ENCODE measurements at regions not wholly inside any gene's neighbourhood (a gene's known extent, or its start where the extent isn't known, plus 50 kb on each side); places are given as distances from the start of the nearest gene placed in this dataset.

- no peak overlapping the region for H3K4me3 ChIP-seq (ENCODE audit: low read length)
- DNase-seq (ENCODE audit: low read depth) = no peak
- no peak for TF ChIP-seq CTCF (IDR thresholded peaks at IDR 0.05; ENCODE audit: insufficient read depth, low read depth, low read length, missing control alignments)
Observed at GRCh38 chr6:140079328-140079727, 704.9 kb upstream of the CITED2 start.

GRCh38 chr6:140078561-140079125 is 704.2 kb upstream of the CITED2 start:
- no peak overlapping the region for H3K4me3 ChIP-seq (ENCODE audit: low read length)
- no peak for DNase-seq (ENCODE audit: low read depth)

GRCh38 chr6:140077827-140078560 is 703.5 kb upstream of the CITED2 start:
- TF ChIP-seq CTCF (IDR thresholded peaks at IDR 0.05; ENCODE audit: insufficient read depth, low read depth, low read length, missing control alignments) = no peak
- H3K4me3 ChIP-seq (ENCODE audit: low read length) = no peak overlapping the region
- no peak for DNase-seq (ENCODE audit: low read depth)

More at GRCh38 chr6:140078561-140079125, 704.2 kb upstream of the CITED2 start:
- TF ChIP-seq CTCF (IDR thresholded peaks at IDR 0.05; ENCODE audit: insufficient read depth, low read depth, low read length, missing control alignments) = no peak

GRCh38 chr6:140076105-140076504 is 701.7 kb upstream of the CITED2 start:
- DNase-seq (ENCODE audit: low read depth) = no peak
- TF ChIP-seq CTCF (IDR thresholded peaks at IDR 0.05; ENCODE audit: insufficient read depth, low read depth, low read length, missing control alignments) = no peak
- H3K4me3 ChIP-seq (ENCODE audit: low read length) = no peak overlapping the region

- H3K4me3 ChIP-seq (ENCODE audit: low read length) = no peak overlapping the region
- peak; percentile 67 for DNase-seq (ENCODE audit: low read depth)
- TF ChIP-seq CTCF (IDR thresholded peaks at IDR 0.05; ENCODE audit: insufficient read depth, low read depth, low read length, missing control alignments) = no peak
Observed at GRCh38 chr6:140073456-140073855, 699.0 kb upstream of the CITED2 start.

- no peak overlapping the region for H3K4me3 ChIP-seq (ENCODE audit: low read length)
- no peak for DNase-seq (ENCODE audit: low read depth)
- TF ChIP-seq CTCF (IDR thresholded peaks at IDR 0.05; ENCODE audit: insufficient read depth, low read depth, low read length, missing control alignments) = no peak
Observed at GRCh38 chr6:140071601-140072062, 697.2 kb upstream of the CITED2 start.

All from epithelial cell of esophagus (primary cell).